T-helper 2 cell treated with Interferon-gamma antibody and Interleukin-4, amounts not matched to agents 5 μg/mL and 100 μg/mL, for 36 hours (primary cell): ENCODE measurements at regions not wholly inside any gene's neighbourhood (a gene's known extent, or its start where the extent isn't known, plus 50 kb on each side); places are given as distances from the start of the nearest gene placed in this dataset.
"Not testable (repeated sequence)": the region's sequence is repeated elsewhere in the genome, so short reads cannot be mapped to it uniquely, and the experiment has no call there.

Experiments
- DNase-seq: peaks from one replicate; pipeline ENCODE4 v3.0.0; 2021; ENCODE audit warnings: low spot score
- H3K27ac Mint-ChIP-seq: one replicate; pipeline ENCODE4 v1.8.0; 2021; ENCODE audit warnings: mild to moderate bottlenecking, mixed read lengths
- H3K27me3 Mint-ChIP-seq: one replicate; pipeline ENCODE4 v1.8.0; 2021; ENCODE audit warnings: low read depth, mixed read lengths
- H3K36me3 Mint-ChIP-seq: one replicate; pipeline ENCODE4 v1.8.0; 2021; ENCODE audit warnings: low read depth, mixed read lengths
- H3K4me1 Mint-ChIP-seq: one replicate; pipeline ENCODE4 v1.8.0; 2021; ENCODE audit warnings: low read depth, mixed read lengths
- H3K4me3 Mint-ChIP-seq: one replicate; pipeline ENCODE4 v1.8.0; 2022; ENCODE audit warnings: mild to moderate bottlenecking, moderate library complexity, mixed read lengths
- H3K9me3 Mint-ChIP-seq: one replicate; pipeline ENCODE4 v1.8.0; 2021; ENCODE audit warnings: mixed read lengths

DNA sequence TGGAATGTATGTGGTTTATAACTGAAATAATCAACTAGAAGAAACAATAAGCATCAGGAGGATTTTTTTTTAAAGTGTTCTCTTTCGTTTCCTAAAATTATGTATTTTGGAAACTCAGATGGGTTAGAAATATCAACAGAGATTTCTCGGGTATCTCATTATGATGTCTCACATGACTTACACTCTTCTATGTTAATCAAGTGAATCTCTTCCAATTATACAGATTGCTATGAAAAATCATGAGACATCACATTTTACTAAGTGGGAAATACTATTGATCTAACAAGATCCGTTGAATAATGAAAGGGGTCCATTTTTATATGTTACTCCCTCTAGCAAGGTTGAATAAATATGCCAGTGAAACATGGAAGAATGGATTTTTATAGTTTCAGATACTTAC, 54.7 kb upstream of the NRIP1 start:
- no peak for DNase-seq
- Mint-ChIP-seq H3K4me1 (no peaks in the 10 kb centered on the region), H3K36me3 (no peaks in the 10 kb centered on the region)

DNA sequence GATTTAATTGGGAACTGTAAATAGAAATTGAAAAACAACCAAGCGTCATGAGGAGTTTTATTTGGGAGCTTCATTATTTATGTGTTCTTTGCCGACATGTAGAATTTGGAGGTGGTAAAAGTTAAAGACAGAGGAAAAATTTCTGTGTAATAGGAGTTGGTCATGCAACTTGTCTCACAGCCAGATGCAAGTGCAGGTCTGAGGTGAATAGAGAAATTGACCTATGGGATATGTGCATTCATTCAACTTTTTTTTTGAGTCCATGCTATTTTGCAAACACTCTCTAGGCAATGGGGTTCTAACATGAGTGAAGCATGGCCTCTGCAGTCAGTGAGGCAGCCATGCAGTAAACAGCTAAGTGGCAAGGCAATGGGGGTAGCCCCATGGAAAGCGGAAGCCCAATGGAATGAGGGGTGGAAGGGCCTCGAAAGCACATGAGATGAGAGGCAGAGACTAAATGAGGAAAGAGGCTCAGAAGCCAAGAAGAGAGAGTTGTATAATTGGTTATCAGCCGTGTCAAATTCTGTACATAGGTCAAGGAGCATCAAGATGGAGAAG, 56.4 kb upstream of the NRIP1 start:
- Mint-ChIP-seq H3K4me3 (no peak overlapping the region), H3K27ac (no peak overlapping the region), H3K9me3 (no peaks in the 10 kb centered on the region), H3K27me3 (peaks cover 6% of the 10 kb centered on the region), H3K4me1 (no peaks in the 10 kb centered on the region), H3K36me3 (no peaks in the 10 kb centered on the region)
- no peak for DNase-seq

More for the DNA sequence above, 54.7 kb upstream of the NRIP1 start:
- peaks cover 6% of the 10 kb centered on the region for H3K27me3 Mint-ChIP-seq
- H3K4me3 Mint-ChIP-seq: no peak overlapping the region
- no peak overlapping the region for H3K27ac Mint-ChIP-seq
- H3K9me3 Mint-ChIP-seq: no peaks in the 10 kb centered on the region

DNA sequence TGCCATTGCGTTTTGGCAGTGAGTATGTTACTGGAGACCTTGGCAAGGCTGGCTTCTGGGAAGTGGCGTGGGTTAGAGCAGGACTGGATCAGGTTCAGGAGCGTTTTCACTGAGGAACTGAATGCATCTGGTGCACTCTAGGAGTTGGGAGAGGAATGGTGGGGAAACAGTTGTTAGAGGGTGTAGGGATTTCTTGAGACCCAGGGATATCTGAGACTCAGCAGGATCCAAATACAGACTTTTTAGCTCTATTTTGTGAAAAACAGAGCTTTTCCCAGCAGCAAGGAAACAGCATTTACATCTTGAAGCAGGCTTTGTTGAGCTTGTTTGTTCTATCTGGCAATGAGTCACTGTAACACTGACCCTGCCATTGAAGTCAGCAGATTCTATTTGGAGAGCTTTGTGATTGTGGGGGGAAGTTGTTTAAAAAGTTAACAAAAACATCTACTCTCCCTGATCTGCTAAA, 56.9 kb upstream of the NRIP1 start:
- no peak overlapping the region for H3K4me3 Mint-ChIP-seq
- H3K36me3 Mint-ChIP-seq: no peaks in the 10 kb centered on the region
- H3K27me3 Mint-ChIP-seq: peaks cover 6% of the 10 kb centered on the region
- no peaks in the 10 kb centered on the region for H3K4me1 Mint-ChIP-seq
- no peak for DNase-seq
- H3K27ac Mint-ChIP-seq: no peak overlapping the region
- H3K9me3 Mint-ChIP-seq: no peaks in the 10 kb centered on the region

DNA sequence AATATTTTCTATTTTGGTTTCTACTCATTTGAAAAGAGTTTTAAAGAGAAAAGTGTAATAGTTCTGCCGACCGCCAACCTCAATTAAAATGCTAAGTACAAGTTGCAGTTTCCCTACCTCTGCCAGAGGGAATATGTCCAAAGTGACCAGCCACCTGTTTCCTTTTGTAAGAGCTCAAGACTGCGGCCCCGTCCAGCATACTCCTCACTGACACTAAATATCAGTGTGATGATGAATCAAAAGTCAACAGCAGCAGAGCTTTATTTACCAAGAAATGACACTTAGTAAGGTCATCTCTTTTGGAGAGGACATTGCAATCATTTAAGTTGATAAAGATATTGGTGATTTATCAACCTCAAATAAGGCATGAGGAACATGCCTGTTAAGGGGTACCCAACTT, 57.4 kb upstream of the NRIP1 start:
- peaks cover 6% of the 10 kb centered on the region for H3K27me3 Mint-ChIP-seq
- H3K4me3 Mint-ChIP-seq: no peak overlapping the region
- H3K36me3 Mint-ChIP-seq: no peaks in the 10 kb centered on the region
- no peak overlapping the region for H3K27ac Mint-ChIP-seq
- DNase-seq: no peak
- no peaks in the 10 kb centered on the region for H3K9me3 Mint-ChIP-seq
- H3K4me1 Mint-ChIP-seq: no peaks in the 10 kb centered on the region

DNA sequence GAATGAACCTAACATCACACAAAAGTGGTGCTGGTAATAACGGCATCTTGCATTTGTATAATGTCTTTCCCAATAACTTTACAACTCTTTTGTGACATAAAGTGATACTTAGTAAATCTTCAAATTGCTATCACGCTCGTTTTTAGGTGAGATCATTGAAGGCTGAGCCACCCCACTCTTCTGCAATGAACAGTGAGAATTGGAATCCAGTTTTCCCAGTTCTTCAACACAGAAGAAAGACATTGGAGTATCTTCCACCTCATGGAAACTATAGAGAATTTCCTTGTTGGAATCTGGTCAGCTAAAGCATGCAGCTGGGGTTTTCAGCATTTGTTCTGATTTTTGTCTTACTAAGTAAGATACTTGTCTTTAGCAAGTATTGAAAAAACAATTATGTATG, 59.9 kb upstream of the NRIP1 start:
- DNase-seq: no peak

DNA sequence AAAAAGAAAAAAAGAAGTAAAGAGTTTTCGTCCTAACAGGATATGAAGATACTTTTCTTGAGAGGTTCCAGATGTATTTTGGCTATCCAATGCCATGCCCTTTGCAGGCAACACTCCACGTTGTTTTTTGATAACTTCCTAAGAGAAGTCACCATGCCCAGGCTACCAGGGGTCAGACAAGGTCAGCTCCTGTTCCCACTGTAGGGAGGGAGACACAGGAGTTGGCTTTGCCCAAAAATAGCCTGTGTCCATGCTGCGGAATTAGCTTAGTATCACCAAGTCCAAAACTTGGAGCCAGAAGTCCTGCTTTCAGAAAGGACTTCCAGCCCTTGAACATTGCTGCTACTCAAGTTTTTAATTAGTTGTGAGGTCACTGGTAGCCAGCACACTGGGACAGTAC, 62.1 kb upstream of the NRIP1 start:
- no peaks in the 10 kb centered on the region for H3K36me3 Mint-ChIP-seq
- H3K27ac Mint-ChIP-seq: no peak overlapping the region
- no peaks in the 10 kb centered on the region for H3K9me3 Mint-ChIP-seq
- DNase-seq: no peak
- no peaks in the 10 kb centered on the region for H3K27me3 Mint-ChIP-seq
- H3K4me3 Mint-ChIP-seq: no peak overlapping the region
- H3K4me1 Mint-ChIP-seq: no peaks in the 10 kb centered on the region

More for the DNA sequence above, 59.9 kb upstream of the NRIP1 start:
- peaks cover 6% of the 10 kb centered on the region for H3K27me3 Mint-ChIP-seq
- H3K4me3 Mint-ChIP-seq: no peak overlapping the region
- H3K4me1 Mint-ChIP-seq: no peaks in the 10 kb centered on the region
- H3K9me3 Mint-ChIP-seq: no peaks in the 10 kb centered on the region
- H3K36me3 Mint-ChIP-seq: no peaks in the 10 kb centered on the region
- no peak overlapping the region for H3K27ac Mint-ChIP-seq

DNA sequence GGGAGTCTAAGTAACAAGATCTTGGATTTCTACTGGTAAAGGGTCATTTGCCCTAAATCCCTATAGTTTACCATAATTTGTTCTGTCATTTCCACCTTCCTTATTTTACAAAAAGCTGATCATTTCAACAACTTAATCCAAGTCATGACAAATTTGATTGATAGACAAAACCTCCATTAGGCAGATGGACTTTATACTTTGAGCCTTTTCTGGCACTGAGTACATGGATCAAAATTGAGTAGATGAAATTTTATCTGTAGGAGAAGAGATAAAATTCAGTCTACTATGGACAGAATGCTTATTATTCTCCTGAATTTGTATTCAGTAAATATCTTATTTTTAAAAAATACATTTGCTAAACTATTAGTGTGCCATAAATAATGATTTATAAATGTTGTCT, 62.6 kb upstream of the NRIP1 start:
- DNase-seq: no peak
- H3K27me3 Mint-ChIP-seq: no peaks in the 10 kb centered on the region
- H3K36me3 Mint-ChIP-seq: no peaks in the 10 kb centered on the region
- H3K27ac Mint-ChIP-seq: no peak overlapping the region
- H3K4me3 Mint-ChIP-seq: no peak overlapping the region
- no peaks in the 10 kb centered on the region for H3K9me3 Mint-ChIP-seq
- H3K4me1 Mint-ChIP-seq: no peaks in the 10 kb centered on the region

DNA sequence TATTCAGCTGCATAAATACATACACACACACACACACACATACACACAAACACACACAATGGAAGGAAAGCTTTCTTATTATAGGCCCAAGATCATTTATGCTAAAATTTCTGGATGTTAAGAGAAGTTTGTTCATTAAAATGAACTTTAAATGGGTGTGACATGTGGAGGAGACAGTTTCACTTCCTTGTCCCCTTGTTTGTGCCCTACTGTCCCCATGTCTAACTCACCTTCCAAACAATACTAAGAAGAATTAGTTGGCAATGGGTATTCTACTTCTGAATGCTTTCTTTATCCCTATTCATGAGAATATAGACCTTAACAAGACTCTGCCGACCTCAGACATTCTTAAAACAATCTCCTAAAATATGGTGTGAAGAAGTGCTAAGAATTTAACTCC, 63.5 kb upstream of the NRIP1 start:
- Mint-ChIP-seq H3K27ac (no peak overlapping the region), H3K4me1 (no peaks in the 10 kb centered on the region), H3K9me3 (no peaks in the 10 kb centered on the region), H3K36me3 (no peaks in the 10 kb centered on the region), H3K4me3 (no peak overlapping the region), H3K27me3 (no peaks in the 10 kb centered on the region)
- no peak for DNase-seq

DNA sequence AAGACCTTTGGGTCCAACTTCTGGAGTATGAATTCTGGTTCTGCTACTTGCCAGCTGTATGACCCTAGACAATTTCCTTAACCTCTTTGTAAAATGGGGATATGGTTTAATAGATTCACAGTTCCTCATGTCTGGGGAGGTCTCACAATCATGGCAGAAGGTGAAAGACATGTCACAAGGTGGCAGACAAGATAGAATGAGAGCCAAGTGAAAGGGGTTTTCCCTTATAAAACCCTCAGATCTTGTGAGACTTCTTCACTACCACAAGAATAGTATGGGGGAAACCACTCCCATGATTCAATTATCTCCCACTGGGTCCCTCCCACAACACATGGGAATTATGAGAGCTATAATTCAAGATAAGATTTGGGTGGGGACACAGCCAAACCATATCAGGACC, 63.9 kb upstream of the NRIP1 start:
- H3K4me3 Mint-ChIP-seq, H3K9me3 Mint-ChIP-seq, DNase-seq, H3K27ac Mint-ChIP-seq, H3K27me3 Mint-ChIP-seq, H3K4me1 Mint-ChIP-seq, H3K36me3 Mint-ChIP-seq: not testable (repeated sequence)

DNA sequence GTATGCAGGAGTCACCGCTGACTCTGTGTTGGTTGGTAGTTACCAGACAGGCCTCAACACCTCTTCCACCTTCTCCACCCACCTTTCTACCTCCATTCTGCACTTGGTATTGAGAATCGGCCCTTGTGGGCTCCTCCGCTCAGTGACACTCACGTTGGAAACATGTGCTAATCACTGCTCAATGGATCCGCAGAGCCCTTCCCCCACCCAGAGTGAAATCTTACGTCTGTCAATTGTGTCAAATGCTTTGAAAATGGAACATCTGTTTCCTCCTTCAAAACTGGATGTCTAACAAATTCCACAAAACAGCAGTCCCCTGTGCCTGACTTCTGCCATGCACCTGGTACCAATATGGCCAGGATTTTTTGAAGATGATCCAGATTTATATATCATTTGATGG, 65.5 kb upstream of the NRIP1 start:
- Mint-ChIP-seq H3K9me3 (no peaks in the 10 kb centered on the region), H3K36me3 (no peaks in the 10 kb centered on the region), H3K27ac (no peak overlapping the region), H3K27me3 (no peaks in the 10 kb centered on the region), H3K4me3 (no peak overlapping the region), H3K4me1 (no peaks in the 10 kb centered on the region)
- no peak for DNase-seq

DNA sequence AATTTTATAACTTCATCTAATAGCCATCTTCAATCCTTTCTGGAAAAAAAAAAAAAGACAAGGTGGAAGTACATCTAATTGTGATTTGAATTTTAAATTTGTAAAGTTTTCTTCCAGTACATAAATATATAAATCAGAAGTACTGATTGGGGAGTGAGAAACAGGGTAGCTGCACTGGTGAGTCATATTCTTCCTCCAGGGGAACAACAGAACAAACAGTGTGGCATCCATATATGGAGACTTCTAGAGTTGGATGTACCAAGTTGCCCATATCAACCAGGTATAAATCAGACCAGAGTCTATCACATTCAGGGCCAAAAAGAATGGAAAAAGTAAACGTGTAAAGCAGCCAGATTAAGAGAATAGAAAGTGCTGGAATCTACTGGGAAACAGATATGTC, 66.0 kb upstream of the NRIP1 start:
- DNase-seq: no peak
- Mint-ChIP-seq H3K27ac (no peak overlapping the region), H3K36me3 (no peaks in the 10 kb centered on the region), H3K27me3 (no peaks in the 10 kb centered on the region), H3K4me1 (no peaks in the 10 kb centered on the region), H3K9me3 (no peaks in the 10 kb centered on the region), H3K4me3 (no peak overlapping the region)

DNA sequence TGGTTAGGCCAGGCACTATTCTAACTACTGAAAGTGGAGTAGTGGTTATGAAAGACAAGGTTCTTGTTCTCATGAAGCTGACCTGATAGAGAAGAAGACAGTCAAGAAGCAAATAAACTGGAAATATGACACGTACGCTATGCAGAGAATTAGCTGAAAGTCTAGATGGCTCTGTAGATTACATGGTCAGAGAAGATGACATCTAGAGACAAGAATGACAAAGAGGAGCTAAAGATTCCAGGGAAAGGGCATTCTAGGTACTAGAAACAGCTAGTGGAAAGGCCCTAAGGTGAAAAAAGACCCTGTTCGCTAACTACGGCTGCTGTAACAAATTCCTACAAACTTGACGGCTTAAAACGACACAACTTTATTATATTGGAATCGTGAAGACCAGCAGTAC, 68.0 kb upstream of the NRIP1 start:
- Mint-ChIP-seq H3K9me3 (no peaks in the 10 kb centered on the region), H3K27me3 (no peaks in the 10 kb centered on the region), H3K36me3 (no peaks in the 10 kb centered on the region), H3K4me3 (no peak overlapping the region), H3K4me1 (no peaks in the 10 kb centered on the region), H3K27ac (no peak overlapping the region)
- DNase-seq: no peak

DNA sequence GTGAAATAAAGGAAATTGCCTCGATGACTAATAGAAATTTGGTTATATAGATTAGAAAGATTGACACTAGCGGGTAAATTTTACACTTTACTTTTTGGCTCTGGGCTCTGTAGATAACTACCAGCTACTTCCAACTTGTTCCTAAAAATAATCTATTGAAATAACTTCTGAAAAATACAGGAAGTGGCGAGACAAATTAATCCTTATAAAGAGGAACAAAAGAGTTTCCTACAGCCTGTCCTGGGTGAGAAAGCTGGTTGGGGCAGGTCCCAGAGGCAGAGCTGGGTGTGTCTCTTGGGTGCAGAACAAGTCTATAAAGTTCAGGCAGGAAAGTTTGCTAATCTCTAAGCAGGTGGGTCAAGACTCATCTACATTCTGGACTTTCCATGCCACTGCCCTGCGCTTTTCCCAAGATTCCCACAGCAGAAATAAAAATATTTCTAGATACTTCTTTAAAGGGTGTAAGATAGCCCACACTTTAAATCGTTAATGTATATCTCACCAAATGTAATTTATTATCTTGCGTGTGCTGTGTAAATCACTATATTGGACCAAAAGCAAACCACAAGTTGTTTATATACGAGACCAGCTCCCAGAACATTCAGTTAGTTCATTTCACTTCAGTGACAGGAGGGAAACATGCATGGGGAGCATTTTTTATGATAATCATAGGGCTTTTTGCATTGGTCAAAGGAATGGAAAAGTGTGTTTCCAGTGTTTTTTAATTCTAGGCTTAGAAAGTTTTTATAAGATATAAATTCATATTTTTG, 70.1 kb upstream of the NRIP1 start:
- Mint-ChIP-seq H3K4me3 (no peak overlapping the region), H3K4me1 (no peaks in the 10 kb centered on the region), H3K36me3 (no peaks in the 10 kb centered on the region), H3K27me3 (peaks cover 1% of the 10 kb centered on the region), H3K27ac (no peak overlapping the region), H3K9me3 (no peaks in the 10 kb centered on the region)
- DNase-seq: no peak

DNA sequence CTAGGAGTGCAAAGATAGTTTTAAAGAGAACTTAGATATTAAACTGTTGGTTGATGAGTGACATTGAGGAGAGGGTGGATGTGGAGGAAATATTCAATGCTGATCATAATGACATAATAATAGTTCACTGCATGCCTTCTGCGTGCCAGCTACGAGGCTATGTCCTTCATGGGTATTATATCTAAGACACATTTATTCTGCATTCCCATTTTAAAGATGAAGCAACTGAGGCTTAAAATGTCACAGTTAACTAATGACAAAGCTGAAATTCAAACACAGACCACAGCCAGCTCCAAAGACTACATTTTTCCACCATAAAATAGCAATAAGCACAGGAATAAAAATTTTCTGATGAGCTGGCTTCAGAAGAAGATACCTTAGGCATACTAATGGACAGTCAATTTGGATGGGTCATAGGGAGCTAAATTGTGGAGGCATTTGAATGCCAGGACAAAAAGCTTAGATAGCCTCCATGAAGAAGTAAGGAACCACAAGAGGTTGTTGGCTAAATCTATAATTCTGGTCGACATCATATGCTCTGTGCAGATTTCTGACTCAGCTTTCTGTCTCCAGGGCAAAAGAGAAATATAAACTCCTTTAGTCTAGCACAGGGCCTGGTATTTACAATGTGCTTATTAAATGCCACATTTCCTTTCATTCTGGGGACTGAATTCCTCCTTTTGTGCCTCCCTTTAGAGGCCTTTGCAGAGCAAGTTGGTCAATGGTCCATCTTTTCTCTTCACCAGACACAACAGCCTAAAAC, 71.2 kb upstream of the NRIP1 start:
- DNase-seq: no peak
- Mint-ChIP-seq H3K27ac (no peak overlapping the region), H3K36me3 (no peaks in the 10 kb centered on the region), H3K4me1 (no peaks in the 10 kb centered on the region), H3K9me3 (no peaks in the 10 kb centered on the region), H3K4me3 (no peak overlapping the region), H3K27me3 (peaks cover 6% of the 10 kb centered on the region)
